ENCODE measurements at regions not wholly inside any gene's neighbourhood (a gene's known extent, or its start where the extent isn't known, plus 50 kb on each side); places are given as distances from the start of the nearest gene placed in this dataset.

DNA sequence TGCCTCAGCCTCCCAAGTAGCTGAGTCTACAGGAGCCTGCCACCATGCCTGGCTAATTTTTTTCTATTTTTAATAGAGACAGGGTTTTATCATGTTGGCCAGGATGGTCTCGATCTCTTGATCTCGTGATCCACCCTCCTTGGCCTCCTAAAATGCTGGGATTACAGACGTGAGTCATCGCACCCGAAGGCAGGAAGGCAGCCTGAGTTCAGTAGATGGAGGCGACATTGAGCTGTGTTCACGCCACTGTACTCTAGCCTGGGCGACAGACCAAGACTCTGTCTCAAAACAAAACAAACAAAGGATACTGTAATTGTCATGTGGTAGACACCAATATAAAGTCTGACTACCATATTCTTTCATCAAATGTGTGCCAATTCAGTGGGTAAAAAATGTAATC is 500.9 kb upstream of the DSEL start:
- DNase-seq (ENCODE audit: low read depth) = no peak

DNA sequence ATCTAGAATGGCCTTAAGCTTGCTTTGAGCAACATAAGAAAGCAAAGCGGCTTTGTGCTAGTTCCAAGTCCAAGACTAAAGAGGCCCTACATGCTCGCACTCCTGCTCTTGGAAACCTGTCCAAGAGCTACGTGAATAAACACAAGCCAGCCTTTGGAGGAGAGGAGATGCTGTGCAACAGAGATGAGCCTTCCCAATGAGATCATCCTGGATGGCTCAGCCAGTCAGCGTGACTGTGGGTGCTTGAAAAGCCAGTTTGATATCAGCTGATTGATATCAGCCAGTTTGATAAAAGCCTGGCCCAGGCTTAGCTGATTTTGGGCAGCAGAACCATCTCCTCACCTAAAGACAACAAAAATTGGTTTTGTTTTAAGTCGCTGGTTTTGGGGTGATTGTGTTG is 481.0 kb upstream of the DSEL start:
- DNase-seq (ENCODE audit: low read depth) = no peak

DNA sequence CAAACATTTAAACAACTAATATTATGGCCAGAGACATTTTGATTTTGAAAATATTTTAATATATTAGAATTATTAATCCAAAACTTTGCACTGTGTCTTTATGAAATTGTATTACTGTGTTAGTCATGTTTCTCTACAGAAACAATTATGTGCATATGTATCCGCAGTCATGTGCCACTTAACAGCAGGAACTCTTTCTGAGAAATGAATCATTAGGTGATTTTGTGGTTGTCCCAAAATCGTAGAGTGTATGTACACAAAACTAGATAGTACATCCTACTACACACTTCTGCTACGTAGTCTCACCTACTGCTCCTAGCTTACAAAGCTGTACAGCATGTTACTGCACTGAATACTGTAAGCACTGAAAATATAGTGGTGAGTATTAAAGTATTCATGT is 479.2 kb upstream of the DSEL start:
- no peak for DNase-seq (ENCODE audit: low read depth)

DNA sequence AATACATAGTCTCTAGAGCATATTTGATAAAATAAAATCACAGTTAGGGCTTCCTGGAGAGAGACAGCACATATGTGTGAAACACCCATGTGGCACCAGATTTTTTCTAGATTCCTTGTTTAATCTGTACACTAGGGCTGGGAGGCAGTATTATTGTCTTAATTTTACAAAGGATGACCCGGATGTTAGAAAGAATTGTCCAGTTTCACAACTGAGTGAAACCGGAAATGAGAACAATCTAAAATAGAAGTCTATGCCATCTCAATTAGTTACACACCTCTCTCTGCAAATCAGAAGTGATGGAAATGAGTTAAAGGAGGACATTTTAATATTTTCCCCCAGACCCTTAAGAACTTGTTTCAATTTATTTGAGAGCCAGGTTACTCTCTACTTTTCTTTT is 463.7 kb upstream of the DSEL start:
- no peak for DNase-seq (ENCODE audit: low read depth)

DNA sequence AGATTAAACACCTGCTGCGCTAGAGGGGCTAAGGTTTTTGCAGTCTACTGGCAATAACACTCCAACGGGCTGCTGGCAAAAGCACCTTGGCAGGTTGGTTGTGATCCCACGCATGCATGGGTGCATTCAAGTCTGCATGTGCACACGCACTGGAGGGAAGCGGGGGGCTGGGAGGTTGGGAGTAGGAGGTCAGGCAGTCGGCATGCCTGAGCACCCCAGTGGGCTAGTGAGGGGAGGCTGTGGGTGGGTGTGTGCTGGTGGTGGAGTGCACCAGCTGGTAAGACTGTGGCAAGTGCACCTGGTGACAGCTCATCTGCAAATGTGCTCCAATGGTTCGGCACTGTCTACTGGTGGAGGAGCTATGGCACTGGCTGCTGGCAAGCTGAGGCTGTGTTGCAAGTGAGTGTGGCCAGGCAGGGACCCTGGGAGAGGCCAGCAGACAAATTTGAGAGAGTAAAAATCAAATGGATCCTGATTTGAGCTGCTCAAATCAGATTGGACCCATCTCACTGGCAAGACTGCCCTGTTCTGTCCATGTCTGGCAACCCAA is 460.6 kb upstream of the DSEL start:
- DNase-seq (ENCODE audit: low read depth) = no peak

DNA sequence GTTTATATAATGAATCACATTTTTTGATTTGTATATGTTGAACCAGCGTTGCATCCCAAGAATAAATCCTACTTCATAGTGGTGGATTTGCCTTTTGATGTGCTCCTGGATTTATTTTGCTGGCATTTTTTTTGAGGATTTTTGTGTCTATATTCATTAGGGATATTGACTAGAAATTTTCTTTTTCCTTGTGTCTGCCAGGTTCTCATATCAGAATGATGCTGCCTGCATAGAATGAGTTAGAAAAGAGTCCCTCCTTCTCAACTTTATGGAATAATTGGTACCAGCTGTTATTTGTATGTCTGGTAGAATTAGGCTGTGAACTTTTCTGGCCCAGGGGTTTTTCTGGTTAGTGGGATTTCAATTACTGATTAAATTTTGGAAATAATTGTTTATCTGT is 457.4 kb upstream of the DSEL start:
- no peak for DNase-seq (ENCODE audit: low read depth)

DNA sequence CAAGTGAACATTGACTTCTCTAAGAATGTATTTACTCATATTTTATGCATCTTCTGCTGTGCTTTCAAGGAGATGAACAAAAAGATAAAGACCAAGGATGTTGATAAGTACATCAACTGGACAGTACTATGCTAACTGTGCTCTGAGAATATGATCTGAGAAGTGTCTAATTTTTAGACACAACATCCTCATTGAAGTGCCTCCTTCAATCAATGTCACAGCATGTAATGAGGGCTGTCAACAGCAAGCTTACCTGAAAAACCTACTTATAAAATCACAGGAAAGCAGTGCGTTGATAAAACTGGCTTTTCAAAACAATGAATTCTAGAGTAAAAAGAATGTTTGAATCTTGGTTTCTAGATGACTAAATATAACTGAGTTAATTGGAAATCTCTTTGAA is 452.9 kb upstream of the DSEL start:
- DNase-seq (ENCODE audit: low read depth) = no peak

GRCh38 chr18:67966224-67966623 is 449.7 kb upstream of the DSEL start:
- no peak for DNase-seq (ENCODE audit: low read depth)

GRCh38 chr18:67964462-67964861 is 447.9 kb upstream of the DSEL start:
- no peak for DNase-seq (ENCODE audit: low read depth)

DNA sequence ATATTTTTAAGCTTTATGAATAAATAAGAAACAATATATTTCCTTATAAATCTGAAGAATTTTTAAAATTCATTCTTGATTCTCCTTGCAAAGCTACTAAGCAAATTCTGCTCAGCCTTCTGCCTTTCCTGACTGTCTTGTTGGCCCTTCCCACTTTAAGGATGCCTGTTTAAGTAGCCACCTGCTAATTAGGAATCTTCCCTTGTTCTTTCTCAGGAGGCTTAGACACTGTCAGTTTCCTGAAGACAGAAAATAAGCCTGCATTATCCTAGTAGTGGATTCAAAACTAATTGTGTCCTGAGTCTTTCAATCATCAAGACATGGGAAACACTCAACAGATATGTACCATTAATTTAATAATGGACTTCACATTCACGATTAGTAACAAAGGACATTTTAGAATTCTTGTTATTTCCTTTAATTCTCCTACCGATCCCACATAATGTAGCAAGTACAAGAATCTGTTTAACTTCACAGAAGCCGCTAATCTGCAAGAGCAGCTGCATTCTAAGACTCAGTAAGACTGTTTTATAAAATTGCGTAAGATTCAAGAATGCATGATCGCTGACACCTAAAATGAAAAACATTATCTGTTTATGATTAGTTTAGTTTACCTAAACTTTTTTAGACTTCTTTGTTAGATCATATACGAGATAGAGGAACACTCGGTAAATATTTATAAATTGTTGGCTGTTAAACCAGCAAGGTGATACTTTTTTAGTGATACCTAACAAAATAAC is 445.4 kb upstream of the DSEL start:
- no peak for DNase-seq (ENCODE audit: low read depth)

- DNase-seq (ENCODE audit: low read depth) = no peak
These were observed 441.2 kb upstream of the DSEL start for GRCh38 chr18:67957684-67958083.

GRCh38 chr18:67954594-67954993 is 438.1 kb upstream of the DSEL start:
- no peak for DNase-seq (ENCODE audit: low read depth)

DNA sequence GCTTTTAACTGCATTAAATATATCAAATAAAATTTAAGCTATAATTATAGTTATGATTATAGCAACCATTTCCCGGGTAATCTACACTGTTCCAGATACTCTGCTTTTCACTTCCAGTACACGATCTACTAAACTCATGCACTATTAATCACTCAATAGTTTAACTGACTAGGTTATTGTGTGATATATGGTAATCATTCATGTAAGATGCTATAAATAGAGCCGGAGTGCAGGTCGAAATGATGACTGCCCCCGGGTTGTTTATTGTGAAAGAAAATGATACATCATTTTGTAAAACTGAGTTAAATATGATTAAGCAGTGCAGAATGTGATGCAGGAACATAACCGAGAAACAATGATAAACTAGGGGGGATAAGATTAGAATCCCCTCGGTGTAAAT is 434.6 kb upstream of the DSEL start:
- no peak for DNase-seq (ENCODE audit: low read depth)

DNA sequence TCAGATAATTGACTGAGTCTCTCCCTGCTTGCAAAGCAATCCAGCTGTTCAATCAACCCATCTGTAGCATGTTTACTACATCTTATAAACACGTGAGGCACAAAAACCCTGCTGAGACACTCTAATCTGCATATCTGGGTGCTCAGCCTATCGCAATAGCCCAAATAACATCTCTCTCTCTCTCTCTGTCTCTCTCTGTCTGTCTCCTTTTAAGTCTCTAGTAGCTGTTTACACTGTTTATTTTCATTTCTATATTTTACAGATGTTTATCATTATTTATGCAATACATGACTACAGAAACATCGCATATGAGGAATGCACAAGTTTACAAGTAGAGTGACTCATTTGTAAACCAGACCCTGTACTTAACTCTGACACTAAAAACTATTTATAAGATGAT is 422.1 kb upstream of the DSEL start:
- DNase-seq (ENCODE audit: low read depth) = no peak

GRCh38 chr18:67935638-67936037 is 419.1 kb upstream of the DSEL start:
- DNase-seq (ENCODE audit: low read depth) = no peak

- no peak for DNase-seq (ENCODE audit: low read depth)
These were observed 416.8 kb upstream of the DSEL start for GRCh38 chr18:67933271-67933670.

GRCh38 chr18:67932271-67932670 is 415.8 kb upstream of the DSEL start:
- DNase-seq (ENCODE audit: low read depth) = peak; percentile 68

DNA sequence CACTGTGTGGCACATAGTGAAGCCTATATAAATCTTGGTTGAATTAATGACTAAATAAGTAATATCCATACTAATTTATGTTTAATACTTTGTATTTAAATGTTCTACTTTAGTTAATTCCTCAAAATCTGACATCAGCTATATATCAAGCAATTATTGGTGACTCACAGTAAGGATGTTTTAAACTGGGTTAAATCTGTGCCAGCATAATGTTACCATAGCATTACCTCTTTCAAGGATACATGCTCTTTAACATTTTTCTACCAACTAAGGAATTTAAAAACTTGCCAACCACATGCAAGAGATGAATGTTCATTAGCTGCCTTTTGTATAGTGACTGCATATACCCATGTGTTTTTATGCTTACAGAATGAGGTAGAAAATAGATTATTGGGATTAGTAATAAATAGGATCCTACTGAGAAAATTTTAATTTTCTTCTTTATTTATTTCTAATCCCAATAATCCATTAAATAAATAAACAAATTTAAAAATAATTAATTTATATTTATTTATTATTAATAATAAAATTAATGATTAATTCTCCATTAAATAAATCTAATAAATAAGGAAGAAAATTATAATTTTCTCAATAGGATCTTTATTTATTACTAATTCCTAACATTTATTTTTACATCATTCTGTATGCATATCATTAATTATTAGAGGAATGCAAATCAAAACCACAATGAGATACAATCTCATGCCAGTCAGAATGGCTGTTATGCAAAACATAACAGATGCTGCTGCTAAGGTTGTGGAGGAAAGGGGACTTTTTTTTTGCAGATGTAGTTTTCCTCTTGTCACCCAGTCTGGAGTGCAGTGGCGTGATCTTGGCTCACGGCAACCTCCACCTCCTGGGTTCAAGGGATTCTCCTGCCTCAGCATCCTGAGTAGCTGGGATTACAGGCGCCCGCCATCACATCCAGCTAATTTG is 410.7 kb upstream of the DSEL start:
- DNase-seq (ENCODE audit: low read depth) = no peak

DNA sequence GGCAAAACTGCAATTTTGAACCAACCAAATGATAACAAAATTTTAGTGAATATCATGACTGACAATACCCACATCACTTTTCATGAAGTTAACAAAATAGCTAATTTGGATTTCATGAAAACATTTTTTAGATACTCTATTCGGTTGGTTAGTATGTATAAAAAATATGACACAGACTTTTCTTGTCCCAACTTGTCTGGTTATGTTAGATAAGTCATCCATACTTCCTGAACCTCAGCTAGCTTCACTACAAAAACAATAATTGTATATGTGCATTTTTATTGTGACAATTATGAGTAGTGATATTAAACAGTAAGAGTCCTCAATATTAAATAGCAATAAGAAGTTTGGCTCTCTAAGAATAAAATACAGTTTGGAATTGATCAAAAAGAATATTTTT is 408.1 kb upstream of the DSEL start:
- DNase-seq (ENCODE audit: low read depth) = no peak

GRCh38 chr18:67919316-67919715 is 402.8 kb upstream of the DSEL start:
- DNase-seq (ENCODE audit: low read depth) = peak; percentile 11

GRCh38 chr18:67916097-67916496 is 399.6 kb upstream of the DSEL start:
- no peak for DNase-seq (ENCODE audit: low read depth)

DNA sequence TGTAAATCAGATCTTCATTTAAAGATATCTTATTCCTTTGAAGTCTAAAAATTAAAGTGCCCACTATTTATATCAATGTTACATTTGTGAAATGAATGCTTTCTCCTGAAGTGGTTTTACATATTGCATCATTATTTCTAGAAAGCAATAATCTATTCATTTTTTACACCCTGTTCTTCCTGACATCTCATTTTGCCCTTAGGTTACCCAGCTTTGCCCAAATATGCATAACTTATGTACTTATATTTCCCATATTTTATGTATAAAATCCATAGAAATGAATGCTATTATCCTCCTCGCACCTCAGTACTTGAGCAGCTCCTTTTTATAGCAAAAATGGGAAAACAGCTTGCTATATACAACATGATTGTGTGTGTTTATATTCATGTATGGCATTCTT is 396.5 kb upstream of the DSEL start:
- no peak for DNase-seq (ENCODE audit: low read depth)
